Brain microvascular endothelial cell (primary cell): ENCODE measurements at regions not wholly inside any gene's neighbourhood (a gene's known extent, or its start where the extent isn't known, plus 50 kb on each side); places are given as distances from the start of the nearest gene placed in this dataset.

Experiments
- DNase-seq: peaks from one replicate; pipeline ENCODE4 v3.0.0-alpha.2; 2020
- H3K27ac ChIP-seq: fragments of 250-450 bp; sonication (Bioruptor Pico); 2 replicates; pipeline ENCODE4 v1.5.1; 2020; ENCODE audit warnings: mild to moderate bottlenecking, moderate library complexity
- H3K27me3 ChIP-seq: fragments of 250-450 bp; sonication (Bioruptor Pico); replicated peaks from 2 replicates; pipeline ENCODE4 v1.5.1; 2020; ENCODE audit warnings: mild to moderate bottlenecking
- H3K36me3 ChIP-seq: fragments of 250-450 bp; sonication (Bioruptor Pico); replicated peaks from 2 replicates; pipeline ENCODE4 v1.5.1; 2020; ENCODE audit warnings: mild to moderate bottlenecking
- H3K4me3 ChIP-seq: 2 replicates; pipeline ENCODE4 v1.5.1; 2011; ENCODE audit warnings: low read depth, mild to moderate bottlenecking, control low read depth, low read length, moderate library complexity
- CTCF ChIP-seq: IDR thresholded peaks from 2 replicates; pipeline ENCODE4 v1.5.1; 2011; ENCODE audit warnings: low read depth, mild to moderate bottlenecking, moderate library complexity, low read length, control low read depth, inconsistent platforms; ENCODE audit errors: missing control alignments
- in situ Hi-C: cut with HindIII; loops from 2 replicates; pipeline ENCODE4 v1.10.0; 2017; ENCODE audit warnings: low sequenced_read_pairs, low pct_ligation_motif_present

- no peak for TF ChIP-seq CTCF
- Histone ChIP-seq H3K27ac (no peak overlapping the region), H3K27me3 (no peaks in the 10 kb centered on the region), H3K36me3 (no peaks in the 10 kb centered on the region), H3K4me3 (no peak overlapping the region)
- no peak for DNase-seq
- in situ Hi-C loops = no loop called here
Measured at GRCh38 chr4:15375667-15376066, 52.2 kb upstream of the C1QTNF7 start.

GRCh38 chr4:15376145-15376544, 51.7 kb upstream of the C1QTNF7 start:
- in situ Hi-C loops = no loop called here
- no peaks in the 10 kb centered on the region for H3K27me3 ChIP-seq
- peak overlapping the region; percentile 4 for H3K27ac ChIP-seq
- no peak for DNase-seq
- TF ChIP-seq CTCF = no peak
- no peak overlapping the region for H3K4me3 ChIP-seq
- no peaks in the 10 kb centered on the region for H3K36me3 ChIP-seq

- Histone ChIP-seq H3K4me3 (no peak overlapping the region), H3K36me3 (no peaks in the 10 kb centered on the region), H3K27me3 (no peaks in the 10 kb centered on the region), H3K27ac (peak overlapping the region; percentile 4)
- no peak for DNase-seq
- in situ Hi-C loops = no loop called here
- TF ChIP-seq CTCF = no peak
Measured at GRCh38 chr4:15376594-15376993, 51.2 kb upstream of the C1QTNF7 start.
